Activated T-helper 1 cell treated with anti-CD3 and anti-CD28 coated beads, Interleukin-12 subunit alpha, Interleukin-12 subunit beta, Interleukin-2, Interleukin-4 antibody, amounts not matched to agents 30 ng/mL and 10 ng/mL and 1 ng/mL, durations not matched to agents 14 hours and 24 hours and 36 hours (primary cell): ENCODE measurements at regions not wholly inside any gene's neighbourhood (a gene's known extent, or its start where the extent isn't known, plus 50 kb on each side); places are given as distances from the start of the nearest gene placed in this dataset.

Experiments
- DNase-seq: peaks from one replicate; pipeline ENCODE4 v3.0.0; 2021; ENCODE audit warnings: low spot score
- H3K27ac Mint-ChIP-seq: one replicate; pipeline ENCODE4 v1.8.0; 2021; ENCODE audit warnings: mild to moderate bottlenecking, mixed read lengths
- H3K27me3 Mint-ChIP-seq: one replicate; pipeline ENCODE4 v1.8.0; 2022; ENCODE audit warnings: mild to moderate bottlenecking, moderate library complexity, mixed read lengths; ENCODE audit not compliant: insufficient read depth
- H3K36me3 Mint-ChIP-seq: one replicate; pipeline ENCODE4 v1.8.0; 2021; ENCODE audit warnings: low read depth, mixed read lengths
- H3K4me1 Mint-ChIP-seq: one replicate; pipeline ENCODE4 v1.8.0; 2021; ENCODE audit warnings: low read depth, mixed read lengths
- H3K4me3 Mint-ChIP-seq: one replicate; pipeline ENCODE4 v1.8.0; 2021; ENCODE audit warnings: mild to moderate bottlenecking, moderate library complexity, mixed read lengths
- H3K9me3 Mint-ChIP-seq: one replicate; pipeline ENCODE4 v1.8.0; 2021; ENCODE audit warnings: mixed read lengths
- intact Hi-C: fragments of 100-400 bp; cut with micrococcal nuclease; formaldehyde crosslinking; loops from one replicate; pipeline ENCODE4 v1.15.1; 2024

DNA sequence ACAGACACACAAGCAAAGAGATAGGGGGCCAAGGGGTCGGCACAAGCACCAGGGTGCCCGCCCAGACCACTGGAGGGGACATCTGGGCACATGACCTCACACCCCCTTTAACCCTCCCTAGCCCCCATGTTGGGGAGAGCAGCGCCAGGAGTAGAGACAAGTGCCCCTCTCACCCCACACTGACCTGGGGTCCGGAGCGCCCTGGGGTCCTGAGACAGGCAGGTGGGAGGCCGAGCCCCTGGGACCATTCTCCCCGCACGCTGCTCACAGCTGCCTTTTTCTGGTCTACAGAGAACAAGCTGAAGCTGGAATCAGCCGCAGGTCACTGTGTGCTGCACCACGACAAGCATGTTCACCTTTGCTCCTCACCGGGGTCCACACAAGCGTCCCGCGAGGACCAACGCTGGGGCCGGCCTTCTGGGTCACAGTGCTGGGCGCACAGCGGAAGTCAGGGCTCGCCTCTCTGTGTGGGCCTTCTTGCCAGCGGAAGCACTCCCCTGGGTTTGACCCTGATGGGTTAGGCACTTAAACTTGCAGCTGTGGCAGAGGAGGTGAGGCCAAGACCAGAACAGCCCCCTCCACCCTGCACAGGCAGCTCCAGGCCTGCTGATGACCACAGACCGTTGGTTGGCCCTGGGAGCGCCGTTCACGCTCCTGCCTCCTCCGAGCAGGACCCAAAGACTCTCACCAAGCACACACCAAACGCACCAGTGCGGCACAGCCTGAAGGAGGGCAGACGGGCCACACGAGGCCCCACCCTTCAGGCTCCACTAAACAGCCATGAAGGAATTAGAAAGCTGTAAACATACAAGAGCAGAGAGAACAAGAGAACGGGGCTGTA is 275.3 kb downstream of the EIPR1 start:
- peaks cover 17% of the 10 kb centered on the region for H3K27me3 Mint-ChIP-seq
- H3K9me3 Mint-ChIP-seq: no peaks in the 10 kb centered on the region
- no peak overlapping the region for H3K27ac Mint-ChIP-seq
- DNase-seq: no peak
- H3K4me3 Mint-ChIP-seq: no peak overlapping the region
- intact Hi-C loops: no loop called here
- no peaks in the 10 kb centered on the region for H3K36me3 Mint-ChIP-seq
- H3K4me1 Mint-ChIP-seq: no peaks in the 10 kb centered on the region

DNA sequence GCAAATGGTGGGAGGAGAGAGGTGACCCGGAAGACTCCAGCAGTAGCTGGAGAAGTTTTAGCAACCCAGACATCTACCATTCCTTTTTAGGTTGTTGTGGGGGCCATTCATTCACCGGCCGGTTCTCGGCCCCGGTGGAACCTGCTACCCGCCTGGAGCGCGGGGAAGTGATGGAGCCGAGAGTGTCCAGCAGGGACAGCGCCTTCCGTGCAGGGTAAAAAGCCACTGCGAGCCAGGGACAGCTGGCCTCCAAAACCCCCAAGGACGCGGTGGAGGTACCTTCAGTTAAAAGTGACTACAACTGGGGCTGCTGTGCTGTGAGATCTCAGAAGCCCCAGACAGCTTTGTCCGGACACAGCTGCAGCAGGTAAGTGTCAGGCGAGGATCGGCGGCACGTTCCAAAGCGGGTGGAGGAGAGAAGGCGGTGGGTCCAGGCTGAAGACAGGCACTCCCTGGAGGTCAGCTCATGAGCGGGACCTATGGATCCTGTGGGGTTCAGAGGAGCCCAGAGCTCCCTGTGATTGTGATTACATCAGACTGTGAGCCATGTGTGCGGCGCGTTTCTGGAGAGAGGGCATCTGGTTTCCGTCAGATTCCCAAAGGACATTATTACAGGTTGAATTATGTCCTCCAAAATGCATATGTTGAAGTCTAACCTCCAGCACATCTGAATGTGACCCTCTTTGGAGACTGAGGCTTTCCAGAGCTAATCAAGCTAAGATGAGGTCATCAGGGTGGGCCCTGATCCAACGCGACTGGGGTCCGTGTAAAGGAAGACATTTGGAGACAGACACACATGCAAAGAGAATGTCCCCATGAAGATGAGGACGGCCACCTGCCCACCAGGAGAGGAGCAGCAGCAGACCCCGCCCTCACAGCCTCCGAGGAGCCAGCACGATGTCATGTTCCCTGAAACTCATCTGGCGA is 276.3 kb downstream of the EIPR1 start:
- Mint-ChIP-seq H3K27ac (no peak overlapping the region), H3K9me3 (no peaks in the 10 kb centered on the region), H3K36me3 (no peaks in the 10 kb centered on the region), H3K27me3 (peaks cover 18% of the 10 kb centered on the region), H3K4me3 (no peak overlapping the region), H3K4me1 (no peaks in the 10 kb centered on the region)
- no peak for DNase-seq
- intact Hi-C loops: no loop called here

DNA sequence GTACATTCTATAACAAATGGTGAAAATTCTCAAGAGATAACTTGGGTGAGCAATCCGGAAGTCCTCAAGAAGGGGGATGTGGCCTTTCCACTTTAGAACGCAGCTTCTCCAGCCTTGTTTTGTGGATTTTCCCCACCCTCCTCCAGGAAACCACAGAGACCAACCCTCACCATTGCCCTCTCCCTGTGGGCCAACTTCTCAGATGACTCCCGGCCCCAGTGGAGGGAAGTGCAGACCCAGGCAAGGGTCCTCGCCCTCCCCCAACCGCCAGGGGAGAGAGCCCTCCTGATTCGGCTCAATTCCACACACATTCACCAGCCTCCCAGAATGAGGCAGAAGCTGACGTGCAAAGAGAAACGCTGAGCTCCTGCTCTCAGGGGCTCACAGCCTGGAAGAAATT is 277.2 kb downstream of the EIPR1 start:
- H3K4me3 Mint-ChIP-seq: no peak overlapping the region
- H3K27ac Mint-ChIP-seq: no peak overlapping the region
- H3K4me1 Mint-ChIP-seq: no peaks in the 10 kb centered on the region
- peaks cover 20% of the 10 kb centered on the region for H3K27me3 Mint-ChIP-seq
- intact Hi-C loops: no loop called here
- DNase-seq: no peak
- H3K9me3 Mint-ChIP-seq: no peaks in the 10 kb centered on the region
- no peaks in the 10 kb centered on the region for H3K36me3 Mint-ChIP-seq

DNA sequence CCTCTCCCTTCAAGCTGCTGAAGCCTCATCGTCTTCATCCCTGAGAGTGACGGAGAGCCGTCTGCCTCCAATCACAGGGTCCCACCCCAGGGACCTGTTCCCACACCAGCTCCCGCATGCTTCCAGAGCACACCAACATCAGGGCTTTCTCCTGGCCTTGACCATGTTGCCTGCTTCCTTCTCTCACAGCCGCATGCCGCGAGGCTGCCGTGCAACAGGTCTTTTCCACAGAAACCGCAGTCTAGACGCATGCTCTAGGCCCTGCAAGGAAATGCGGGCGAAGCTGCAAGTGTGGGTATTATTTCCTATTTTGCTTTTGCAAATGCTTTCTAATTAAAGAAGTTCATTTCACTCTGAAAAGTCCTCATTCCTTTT is 277.8 kb downstream of the EIPR1 start:
- no peak for DNase-seq

DNA sequence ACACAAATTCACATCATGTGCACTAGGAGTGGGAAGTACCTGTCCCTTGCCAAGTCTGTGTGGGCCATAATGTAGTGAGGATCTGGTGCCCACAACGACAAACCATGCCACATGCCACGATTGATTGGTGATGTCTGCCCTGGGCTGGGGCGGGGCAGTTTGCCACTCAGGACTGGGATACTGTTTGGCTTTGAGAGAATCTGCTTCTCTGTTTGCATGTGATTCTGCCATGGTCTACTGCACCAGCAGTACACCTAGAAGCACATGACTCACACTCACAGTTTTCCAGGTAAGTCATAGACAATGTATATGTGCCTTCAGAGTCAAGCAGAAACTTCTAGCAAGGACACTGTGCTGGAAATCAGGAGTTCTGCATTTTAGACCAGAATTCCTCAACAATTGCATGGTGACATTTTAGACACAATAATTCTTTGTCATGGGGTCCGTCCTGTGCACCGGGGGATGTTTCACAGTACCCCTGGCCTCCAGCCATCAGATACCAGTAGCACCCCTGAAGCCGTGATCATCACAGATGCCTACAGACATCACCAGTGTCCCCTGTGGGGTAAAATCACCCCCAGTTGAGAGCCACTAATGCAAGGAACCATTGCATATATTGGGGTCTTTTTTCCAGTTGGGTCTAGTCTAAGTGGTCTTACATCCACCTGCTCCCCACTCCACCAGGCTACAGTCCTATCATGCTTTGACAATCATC is 278.3 kb downstream of the EIPR1 start:
- peaks cover 22% of the 10 kb centered on the region for H3K27me3 Mint-ChIP-seq
- H3K36me3 Mint-ChIP-seq: no peaks in the 10 kb centered on the region
- intact Hi-C loops: no loop called here
- no peaks in the 10 kb centered on the region for H3K9me3 Mint-ChIP-seq
- no peak overlapping the region for H3K27ac Mint-ChIP-seq
- DNase-seq: no peak
- H3K4me1 Mint-ChIP-seq: no peaks in the 10 kb centered on the region
- no peak overlapping the region for H3K4me3 Mint-ChIP-seq

More for the DNA sequence above, 277.8 kb downstream of the EIPR1 start:
- Mint-ChIP-seq H3K27me3 (peaks cover 20% of the 10 kb centered on the region), H3K4me3 (no peak overlapping the region), H3K36me3 (no peaks in the 10 kb centered on the region), H3K4me1 (no peaks in the 10 kb centered on the region), H3K27ac (no peak overlapping the region), H3K9me3 (no peaks in the 10 kb centered on the region)
- intact Hi-C loops: no loop called here

DNA sequence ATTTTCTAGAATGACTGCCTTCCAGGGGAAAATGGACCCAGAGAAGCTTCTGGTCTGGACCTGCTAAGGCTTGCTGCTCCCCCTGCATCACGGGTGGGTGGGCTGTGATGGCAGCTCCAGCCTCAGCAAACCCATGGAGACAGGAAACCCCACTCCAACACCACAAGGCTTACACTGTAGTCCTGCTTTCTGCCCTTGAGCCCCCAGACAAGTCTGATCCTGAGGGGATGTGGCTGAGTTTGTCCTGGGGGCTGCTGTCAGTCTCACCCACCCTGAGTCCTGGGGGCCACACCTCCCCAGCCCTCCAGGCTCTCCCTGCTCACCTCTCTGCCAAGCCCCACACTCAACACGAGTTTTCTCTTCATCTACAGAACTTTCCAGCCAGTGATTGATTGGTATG is 279.4 kb downstream of the EIPR1 start:
- intact Hi-C loops: no loop called here
- H3K27ac Mint-ChIP-seq: no peak overlapping the region
- no peaks in the 10 kb centered on the region for H3K4me1 Mint-ChIP-seq
- H3K27me3 Mint-ChIP-seq: peaks cover 24% of the 10 kb centered on the region
- no peaks in the 10 kb centered on the region for H3K36me3 Mint-ChIP-seq
- no peak for DNase-seq
- no peak overlapping the region for H3K4me3 Mint-ChIP-seq
- H3K9me3 Mint-ChIP-seq: no peaks in the 10 kb centered on the region

DNA sequence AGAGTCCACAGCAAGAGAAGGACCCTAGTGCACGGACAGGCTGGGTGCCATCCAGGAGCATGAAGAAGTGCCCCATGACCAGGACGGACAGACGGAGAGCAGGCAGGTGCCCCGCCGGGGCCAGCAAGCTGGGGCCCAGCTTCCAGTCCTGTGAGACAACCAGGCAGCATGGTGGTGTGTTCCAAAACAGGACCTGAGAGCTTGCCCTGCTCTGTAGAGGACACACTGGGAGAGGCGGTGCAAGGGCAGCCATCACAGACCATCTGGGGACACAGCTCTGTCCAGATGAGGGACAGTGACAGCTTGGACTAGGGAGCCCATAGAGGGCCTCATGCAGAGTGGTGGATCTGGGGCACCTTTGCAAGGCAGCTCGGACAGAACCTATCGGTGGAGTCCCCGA is 279.8 kb downstream of the EIPR1 start:
- Mint-ChIP-seq H3K9me3 (no peaks in the 10 kb centered on the region), H3K27ac (no peak overlapping the region), H3K36me3 (no peaks in the 10 kb centered on the region), H3K4me3 (no peak overlapping the region), H3K27me3 (peaks cover 22% of the 10 kb centered on the region), H3K4me1 (no peaks in the 10 kb centered on the region)
- intact Hi-C loops: no loop called here
- DNase-seq: no peak

DNA sequence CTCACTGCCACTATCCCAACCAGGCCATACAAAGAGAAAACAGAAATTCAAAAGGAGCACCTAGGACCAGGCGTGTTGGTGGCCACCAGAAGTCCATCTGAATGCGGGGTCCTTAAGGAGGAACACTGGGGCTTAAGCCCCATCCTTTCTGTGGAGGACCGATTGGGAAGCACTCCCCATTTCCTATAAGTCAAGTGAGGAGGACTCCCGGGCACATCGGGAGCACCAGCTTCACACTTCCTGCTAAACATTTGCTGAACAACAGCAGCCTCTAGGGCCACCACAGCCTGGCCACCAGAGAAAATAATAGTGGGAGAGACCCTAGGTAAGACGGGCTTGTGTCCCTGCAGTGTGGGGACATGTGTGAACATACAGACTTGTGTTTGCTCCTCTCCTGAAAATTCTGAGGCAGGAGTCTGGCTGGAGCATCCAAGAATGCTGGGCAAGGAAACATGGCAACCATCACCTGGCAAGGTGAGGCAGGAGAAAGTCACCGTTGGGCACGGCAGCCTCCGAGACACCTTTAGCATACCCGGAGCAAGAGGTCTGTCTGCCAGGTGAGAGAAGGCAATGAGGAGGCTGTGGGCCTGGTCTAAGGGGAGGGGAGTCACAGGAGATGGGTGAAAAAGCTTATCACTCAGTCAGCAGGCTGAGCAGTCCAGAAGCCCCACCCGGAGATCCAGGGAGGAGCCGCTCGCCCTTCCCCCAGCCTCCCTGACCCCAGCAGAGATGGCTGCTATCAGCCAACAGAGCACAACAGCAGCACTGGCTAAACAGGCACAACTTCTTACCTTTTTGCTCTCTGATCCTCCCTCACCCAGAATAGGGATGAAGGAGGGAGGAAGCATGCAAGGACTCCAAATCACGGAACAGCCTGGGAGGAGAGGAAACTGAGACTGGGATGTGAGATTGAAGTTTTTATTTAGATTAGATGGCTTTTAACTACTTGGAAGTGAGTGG is 282.3 kb downstream of the EIPR1 start:
- intact Hi-C loops: no loop called here
- Mint-ChIP-seq H3K9me3 (no peaks in the 10 kb centered on the region), H3K36me3 (no peaks in the 10 kb centered on the region), H3K4me3 (no peak overlapping the region), H3K27ac (no peak overlapping the region), H3K27me3 (peaks cover 21% of the 10 kb centered on the region), H3K4me1 (no peaks in the 10 kb centered on the region)
- no peak for DNase-seq

DNA sequence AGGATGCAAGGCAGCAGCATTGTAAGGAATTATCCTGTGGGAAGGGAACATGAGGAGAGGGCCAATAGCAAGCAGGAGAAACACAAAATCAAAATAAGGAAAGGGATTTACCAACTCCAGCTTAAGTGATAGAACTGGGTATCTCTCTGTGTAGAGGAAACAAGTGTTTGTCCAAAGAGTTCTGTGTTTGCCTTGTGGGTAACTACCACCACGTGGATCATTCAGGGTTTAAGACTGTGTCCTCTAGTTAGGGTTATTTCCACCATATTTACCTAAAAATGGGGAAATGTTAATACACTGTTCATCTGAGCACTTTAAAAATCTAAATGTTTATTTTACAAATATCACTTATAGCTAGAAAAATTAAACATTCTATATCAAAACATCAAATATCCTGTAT is 283.3 kb downstream of the EIPR1 start:
- no peaks in the 10 kb centered on the region for H3K36me3 Mint-ChIP-seq
- no peak overlapping the region for H3K4me3 Mint-ChIP-seq
- H3K27me3 Mint-ChIP-seq: peaks cover 24% of the 10 kb centered on the region
- no peak overlapping the region for H3K27ac Mint-ChIP-seq
- no peaks in the 10 kb centered on the region for H3K9me3 Mint-ChIP-seq
- no peak for DNase-seq
- intact Hi-C loops: no loop called here
- H3K4me1 Mint-ChIP-seq: no peaks in the 10 kb centered on the region

DNA sequence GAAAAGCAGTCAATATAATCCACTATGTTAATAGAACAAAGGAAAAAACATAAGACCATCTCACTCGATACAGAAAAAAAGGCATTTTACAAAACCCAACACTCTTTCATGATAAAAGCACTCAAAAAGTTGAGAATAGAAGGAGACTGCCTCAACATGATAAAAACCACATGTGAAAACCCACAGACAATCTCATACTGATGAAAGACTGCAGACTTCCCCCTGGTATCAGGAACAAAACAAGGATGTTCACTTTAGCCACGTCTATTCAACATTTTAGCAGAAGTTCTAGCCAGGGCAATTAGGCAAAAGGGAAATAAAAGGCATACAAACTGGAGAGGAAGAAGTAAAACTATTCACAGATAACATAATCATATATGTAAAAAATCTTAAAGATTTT is 285.9 kb downstream of the EIPR1 start:
- H3K4me3 Mint-ChIP-seq: no peak overlapping the region
- H3K4me1 Mint-ChIP-seq: no peaks in the 10 kb centered on the region
- H3K9me3 Mint-ChIP-seq: no peaks in the 10 kb centered on the region
- H3K36me3 Mint-ChIP-seq: no peaks in the 10 kb centered on the region
- DNase-seq: no peak
- H3K27ac Mint-ChIP-seq: no peak overlapping the region
- intact Hi-C loops: no loop called here
- peaks cover 24% of the 10 kb centered on the region for H3K27me3 Mint-ChIP-seq

DNA sequence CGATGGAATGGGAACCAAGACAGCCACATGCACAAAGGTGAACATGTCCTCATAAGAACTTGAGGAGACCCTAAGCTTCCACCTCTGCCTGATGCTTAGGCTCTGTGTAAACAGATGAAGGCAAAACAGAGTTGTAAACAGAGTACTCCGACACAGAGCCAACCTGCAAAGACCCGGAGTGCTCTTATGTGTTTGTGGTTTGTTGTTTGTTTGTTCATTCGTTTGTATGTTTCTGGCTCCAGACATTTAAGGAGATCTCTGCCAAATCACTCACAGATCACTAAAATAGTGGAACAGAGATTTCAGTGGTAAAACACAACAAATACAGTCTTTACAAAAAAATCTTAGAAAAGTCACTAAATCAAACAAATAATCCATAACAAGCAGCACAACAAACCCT is 294.9 kb downstream of the EIPR1 start:
- Mint-ChIP-seq H3K27me3 (peaks cover 4% of the 10 kb centered on the region), H3K9me3 (no peaks in the 10 kb centered on the region), H3K4me3 (no peak overlapping the region), H3K4me1 (no peaks in the 10 kb centered on the region), H3K27ac (no peak overlapping the region), H3K36me3 (no peaks in the 10 kb centered on the region)
- DNase-seq: no peak
- intact Hi-C loops: no loop called here
